Chondrocyte (in vitro differentiated cells): ENCODE measurements at regions not wholly inside any gene's neighbourhood (a gene's known extent, or its start where the extent isn't known, plus 50 kb on each side); places are given as distances from the start of the nearest gene placed in this dataset.

Source experiments
- DNase-seq: peaks from one replicate; pipeline ENCODE4 v3.0.0; 2021; ENCODE audit warnings: mixed read lengths, low spot score
- H3K27ac Mint-ChIP-seq: one replicate; pipeline ENCODE4 v1.8.0; 2021; ENCODE audit warnings: mild to moderate bottlenecking, moderate library complexity, mixed read lengths; ENCODE audit not compliant: unreplicated experiment
- H3K27me3 Mint-ChIP-seq: 2 replicates; pipeline ENCODE4 v1.8.0; 2021; ENCODE audit warnings: low read depth, mixed read lengths
- H3K36me3 Mint-ChIP-seq: 2 replicates; pipeline ENCODE4 v1.8.0; 2021; ENCODE audit warnings: low read depth, mixed read lengths
- H3K4me1 Mint-ChIP-seq: 2 replicates; pipeline ENCODE4 v1.8.0; 2021; ENCODE audit warnings: low read depth, mild to moderate bottlenecking, mixed read lengths
- H3K4me3 Mint-ChIP-seq: one replicate; pipeline ENCODE4 v1.8.0; 2021; ENCODE audit warnings: mild to moderate bottlenecking, moderate library complexity, mixed read lengths; ENCODE audit not compliant: unreplicated experiment
- H3K9me3 Mint-ChIP-seq: 2 replicates; pipeline ENCODE4 v1.8.0; 2021; ENCODE audit warnings: low read depth, mixed read lengths
- CTCF ChIP-seq: fragments of 200-600 bp; sonication (generic); IDR thresholded peaks from 2 replicates; pipeline ENCODE4 v1.5.0; 2021; ENCODE audit warnings: antibody characterized with exemption, mild to moderate bottlenecking, moderate library complexity

- Mint-ChIP-seq H3K36me3 (no peaks in the 10 kb centered on the region), H3K4me1 (no peaks in the 10 kb centered on the region), H3K27me3 (peaks cover 9% of the 10 kb centered on the region), H3K4me3 (no peak overlapping the region), H3K27ac (no peak overlapping the region), H3K9me3 (no peaks in the 10 kb centered on the region)
- TF ChIP-seq CTCF: no peak
- no peak for DNase-seq
Measured at GRCh38 chr18:40019797-40020392, 1935.1 kb upstream of the PIK3C3 start.

- Mint-ChIP-seq H3K27ac (no peak overlapping the region), H3K27me3 (peaks cover 9% of the 10 kb centered on the region), H3K9me3 (no peaks in the 10 kb centered on the region), H3K4me1 (peaks cover 2% of the 10 kb centered on the region), H3K4me3 (no peak overlapping the region), H3K36me3 (no peaks in the 10 kb centered on the region)
- DNase-seq: no peak
- TF ChIP-seq CTCF: no peak
Measured at GRCh38 chr18:40018266-40018665, 1936.8 kb upstream of the PIK3C3 start.

- H3K4me1 Mint-ChIP-seq: peaks cover 7% of the 10 kb centered on the region
- peaks cover 9% of the 10 kb centered on the region for H3K27me3 Mint-ChIP-seq
- no peak for TF ChIP-seq CTCF
- H3K9me3 Mint-ChIP-seq: no peaks in the 10 kb centered on the region
- no peak overlapping the region for H3K4me3 Mint-ChIP-seq
- no peak for DNase-seq
- no peak overlapping the region for H3K27ac Mint-ChIP-seq
- no peaks in the 10 kb centered on the region for H3K36me3 Mint-ChIP-seq
Measured at GRCh38 chr18:40017021-40017420, 1938.0 kb upstream of the PIK3C3 start.

- H3K27ac Mint-ChIP-seq: no peak overlapping the region
Measured at GRCh38 chr18:40016405-40016804, 1938.6 kb upstream of the PIK3C3 start.

GRCh38 chr18:40013001-40013609, 1941.9 kb upstream of the PIK3C3 start:
- H3K27ac Mint-ChIP-seq: no peak overlapping the region
- DNase-seq: no peak
- no peaks in the 10 kb centered on the region for H3K36me3 Mint-ChIP-seq
- H3K4me3 Mint-ChIP-seq: no peak overlapping the region
- peaks cover 6% of the 10 kb centered on the region for H3K27me3 Mint-ChIP-seq
- TF ChIP-seq CTCF: no peak
- peaks cover 7% of the 10 kb centered on the region for H3K4me1 Mint-ChIP-seq
- no peaks in the 10 kb centered on the region for H3K9me3 Mint-ChIP-seq

More at GRCh38 chr18:40016405-40016804, 1938.6 kb upstream of the PIK3C3 start:
- TF ChIP-seq CTCF: no peak
- H3K36me3 Mint-ChIP-seq: no peaks in the 10 kb centered on the region
- H3K4me1 Mint-ChIP-seq: peaks cover 7% of the 10 kb centered on the region
- no peak overlapping the region for H3K4me3 Mint-ChIP-seq
- no peaks in the 10 kb centered on the region for H3K9me3 Mint-ChIP-seq
- no peak for DNase-seq
- H3K27me3 Mint-ChIP-seq: peaks cover 9% of the 10 kb centered on the region
